HG03575 (cell line): ENCODE measurements at regions not wholly inside any gene's neighbourhood (a gene's known extent, or its start where the extent isn't known, plus 50 kb on each side); places are given as distances from the start of the nearest gene placed in this dataset.
"Not testable (repeated sequence)": the region's sequence is repeated elsewhere in the genome, so short reads cannot be mapped to it uniquely, and the experiment has no call there.

Experiments
- ATAC-seq: cut with Tn5 transposase; IDR thresholded peaks from one replicate; pipeline ENCODE4 v1.9.1; 2021; ENCODE audit not compliant: unreplicated experiment, insufficient number of reproducible peaks, low FRiP score; ENCODE audit errors: extremely low read depth

DNA sequence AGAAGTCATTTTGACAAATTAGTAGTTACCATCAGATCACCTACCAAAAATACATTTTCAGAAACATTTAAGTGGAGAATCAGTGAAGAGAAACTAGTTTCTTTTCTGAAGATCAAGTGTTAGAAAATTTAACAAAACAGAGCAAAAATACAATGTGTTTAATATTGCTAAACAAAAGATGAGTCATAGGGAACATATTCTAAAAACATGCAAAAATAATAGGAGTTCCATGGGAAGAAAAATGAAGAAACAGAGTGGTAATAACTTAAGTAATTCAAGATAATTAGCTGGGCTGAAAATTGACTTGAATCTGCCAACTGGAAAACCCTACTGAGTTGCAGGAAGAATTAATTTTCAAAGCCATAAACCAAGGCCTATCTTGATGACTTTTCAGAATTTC is 111.5 kb upstream of the KITLG start:
- ATAC-seq: no peak

DNA sequence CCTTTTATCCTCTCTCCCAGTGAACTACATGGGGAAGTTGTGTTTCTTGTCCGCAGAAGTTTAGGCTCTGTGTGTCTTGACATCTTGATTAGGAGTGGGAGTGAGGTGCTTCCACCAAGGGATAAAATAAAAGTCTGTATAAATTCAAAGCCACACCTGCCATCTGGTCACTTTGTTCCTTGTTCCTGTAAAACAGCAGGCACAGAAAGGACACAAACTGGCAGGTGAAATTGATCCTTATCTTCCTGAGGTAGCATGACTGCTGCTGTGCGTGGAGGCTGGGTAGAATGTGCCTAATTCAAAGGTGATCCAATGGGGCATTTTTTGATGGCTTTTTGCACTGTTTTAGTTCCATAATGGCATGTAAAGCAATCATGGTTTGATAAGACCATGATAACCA is 104.3 kb upstream of the KITLG start:
- no peak for ATAC-seq

DNA sequence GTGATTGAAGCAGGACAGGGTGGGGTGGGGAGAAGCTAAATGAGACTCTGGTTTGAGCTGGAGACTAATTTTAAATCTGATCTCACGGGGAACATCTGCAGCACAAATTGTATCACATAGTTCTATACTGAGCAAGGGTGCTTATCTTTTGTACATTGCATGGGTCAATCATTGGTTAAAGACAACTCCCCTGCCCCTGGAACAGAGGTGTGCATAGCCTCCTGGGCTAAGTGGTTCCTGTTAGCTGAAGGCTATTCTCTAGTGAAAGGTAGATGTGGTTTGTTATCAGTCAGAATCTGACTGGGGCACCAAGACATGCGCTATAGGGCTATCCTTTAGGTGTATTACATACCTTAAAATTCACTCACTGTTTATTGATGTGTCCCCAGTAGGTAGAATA is 103.9 kb upstream of the KITLG start:
- ATAC-seq: no peak

DNA sequence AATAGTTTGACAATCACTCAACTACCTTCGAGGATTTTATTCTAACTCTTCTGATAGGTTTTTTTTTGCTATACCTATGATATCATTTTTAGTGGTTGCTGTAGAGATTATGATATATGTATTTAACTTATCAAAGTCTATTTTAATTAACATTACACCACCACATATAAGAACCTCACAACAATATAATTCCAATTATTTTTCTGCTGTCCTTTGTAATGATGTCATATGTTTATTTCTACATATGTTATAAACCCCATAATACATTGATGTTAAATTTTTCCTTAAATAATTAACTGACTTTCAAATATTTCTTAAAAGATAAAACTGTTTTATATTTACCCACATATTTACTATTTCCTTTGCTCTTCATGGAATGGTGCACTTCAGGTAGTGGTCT is 103.4 kb upstream of the KITLG start:
- ATAC-seq: no peak

DNA sequence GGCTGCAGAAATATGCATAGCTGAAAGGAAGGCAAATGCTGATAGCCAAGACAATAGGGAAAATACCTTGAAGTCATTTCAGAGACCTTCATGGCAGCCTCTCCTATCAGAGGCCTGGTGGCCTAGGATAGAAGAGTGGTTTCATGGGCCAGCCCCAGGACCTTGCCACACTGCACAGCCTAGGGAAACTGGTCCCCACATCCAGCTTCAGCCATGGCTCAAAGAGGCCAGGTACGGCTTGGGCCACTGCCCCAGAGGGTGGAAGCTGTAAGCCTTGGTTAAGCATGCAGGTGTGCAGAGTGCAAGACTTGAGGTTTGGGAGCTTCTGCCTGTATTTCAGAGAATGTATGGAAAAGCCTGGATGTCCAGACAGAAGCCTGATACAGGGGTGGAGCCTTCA is 101.0 kb upstream of the KITLG start:
- ATAC-seq: no peak

DNA sequence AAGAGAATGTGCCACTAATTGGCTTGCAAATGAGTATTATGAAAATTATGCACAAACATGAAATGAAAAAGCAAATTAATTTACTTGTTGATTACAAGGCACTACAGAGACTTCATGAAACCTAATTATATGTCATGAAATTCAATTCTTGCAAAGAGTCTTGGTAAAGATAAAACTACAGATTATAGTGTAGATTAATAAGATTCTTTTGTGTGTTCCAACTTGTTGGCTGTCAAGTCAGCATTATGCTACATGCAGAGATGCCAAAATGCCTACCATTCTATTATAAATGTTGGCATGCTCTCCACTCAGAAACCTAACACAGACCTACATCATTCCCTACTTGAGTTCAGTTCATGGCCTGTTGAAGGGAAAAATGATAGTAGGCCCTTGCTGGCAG is 97.2 kb upstream of the KITLG start:
- no peak for ATAC-seq

DNA sequence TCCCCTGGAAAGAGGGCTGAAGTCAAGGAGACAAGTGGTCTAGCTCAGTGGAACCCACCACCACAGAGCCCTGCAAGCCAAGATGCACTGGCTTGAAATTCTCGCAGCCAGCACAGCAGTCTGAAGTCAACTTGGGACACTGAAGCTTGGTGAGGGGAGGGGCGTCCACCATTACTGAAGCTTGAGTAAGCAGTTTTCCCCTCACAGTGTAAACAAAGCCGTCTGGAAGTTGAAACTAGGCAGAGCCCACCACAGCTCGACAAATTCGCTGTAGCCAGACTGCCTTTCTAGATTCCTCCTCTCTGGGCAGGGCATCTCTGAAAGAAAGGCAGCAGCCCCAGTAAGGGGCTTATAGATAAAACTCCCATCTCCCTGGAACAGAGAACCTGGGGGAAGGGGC is 87.3 kb upstream of the KITLG start:
- ATAC-seq: not testable (repeated sequence)

DNA sequence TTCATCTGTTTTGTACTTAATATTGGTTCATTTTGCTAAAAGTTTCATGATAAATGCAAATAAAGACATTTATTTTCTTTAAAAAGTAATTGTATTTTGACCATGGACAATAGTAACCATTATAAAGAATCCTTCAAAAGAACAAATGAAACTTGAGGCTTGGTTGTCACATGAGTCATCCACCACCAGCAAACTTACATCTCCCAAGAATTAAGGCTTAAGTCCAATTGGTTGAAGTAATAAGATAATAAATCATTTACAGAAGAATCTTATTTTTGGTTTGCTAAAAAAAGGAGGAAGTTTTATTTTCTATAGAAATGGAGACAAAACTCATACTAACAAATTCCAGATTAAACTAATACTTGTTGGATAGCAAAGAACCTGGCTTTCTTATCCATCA is 84.8 kb upstream of the KITLG start:
- no peak for ATAC-seq

DNA sequence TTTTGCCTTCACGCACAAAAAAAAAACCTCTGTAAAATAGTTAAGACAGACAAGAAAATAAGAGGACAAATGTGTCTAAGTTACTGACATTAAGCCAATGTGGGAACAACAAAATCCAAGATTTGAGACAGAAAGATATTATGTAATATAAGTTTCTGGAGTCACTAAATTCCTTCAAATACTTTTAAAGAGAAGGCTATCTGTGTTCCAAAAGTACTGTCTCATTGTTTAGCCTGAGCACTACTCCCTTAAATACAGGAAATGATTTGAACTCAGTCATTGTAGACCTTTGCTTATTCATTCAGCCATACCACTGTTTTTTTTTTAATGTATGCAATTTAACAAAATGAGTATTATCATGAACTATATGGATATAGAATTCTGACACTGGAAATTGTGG is 82.7 kb upstream of the KITLG start:
- ATAC-seq: no peak

DNA sequence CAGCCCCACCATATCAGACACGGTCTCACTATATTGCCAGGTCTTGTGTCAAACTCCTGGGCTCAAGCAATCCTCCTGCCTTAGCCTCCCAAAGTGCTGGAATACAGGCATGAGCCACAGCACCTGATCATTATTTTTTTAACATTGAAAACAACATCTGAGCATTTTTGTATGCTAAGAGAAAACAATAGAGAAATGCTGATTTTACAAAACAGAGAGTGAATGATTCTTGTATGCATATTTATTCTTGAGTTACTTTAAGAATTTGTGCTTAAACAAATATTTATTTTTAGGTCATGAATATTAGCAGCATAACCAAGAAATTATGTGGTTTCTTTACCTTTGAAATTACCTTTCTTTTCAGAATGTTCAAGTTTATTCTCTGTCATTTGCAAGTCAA is 81.8 kb upstream of the KITLG start:
- ATAC-seq: no peak

DNA sequence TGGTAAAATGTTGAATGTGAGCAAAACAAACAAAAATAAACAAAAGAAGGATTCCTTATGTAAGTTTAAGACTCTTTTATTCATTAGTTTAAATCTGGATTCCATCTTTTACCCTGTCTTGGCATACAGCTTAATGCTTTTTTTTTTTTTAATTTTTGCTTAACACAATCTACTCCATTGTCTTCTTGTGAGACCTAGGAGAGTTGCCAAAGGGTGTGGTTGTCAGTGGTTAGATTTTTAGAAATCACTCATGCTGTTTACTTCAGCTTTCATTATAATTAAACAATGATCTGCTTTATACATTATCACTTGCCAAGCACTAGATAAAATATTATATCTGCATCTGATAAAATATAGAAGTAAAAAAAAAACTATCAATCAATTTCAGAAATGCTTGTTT is 77.7 kb upstream of the KITLG start:
- ATAC-seq: no peak

DNA sequence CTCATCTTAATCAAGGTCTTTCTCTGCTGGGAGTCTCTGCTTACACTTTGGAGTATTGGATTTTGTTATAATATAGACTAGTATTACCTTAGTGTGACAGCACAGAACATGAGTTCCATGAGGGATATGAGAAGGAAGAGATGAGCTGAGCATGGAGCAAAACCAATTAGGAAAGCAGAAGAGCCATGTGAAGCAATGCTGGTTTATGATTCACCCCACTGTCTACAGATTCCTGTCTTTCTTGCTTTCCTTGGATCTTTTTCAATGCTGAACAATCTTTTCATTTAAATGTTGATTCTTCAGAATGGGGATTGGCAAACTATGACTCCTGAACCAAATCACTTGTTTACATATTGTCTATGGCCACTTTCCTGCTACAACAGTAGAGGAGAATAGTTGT is 70.4 kb upstream of the KITLG start:
- no peak for ATAC-seq

DNA sequence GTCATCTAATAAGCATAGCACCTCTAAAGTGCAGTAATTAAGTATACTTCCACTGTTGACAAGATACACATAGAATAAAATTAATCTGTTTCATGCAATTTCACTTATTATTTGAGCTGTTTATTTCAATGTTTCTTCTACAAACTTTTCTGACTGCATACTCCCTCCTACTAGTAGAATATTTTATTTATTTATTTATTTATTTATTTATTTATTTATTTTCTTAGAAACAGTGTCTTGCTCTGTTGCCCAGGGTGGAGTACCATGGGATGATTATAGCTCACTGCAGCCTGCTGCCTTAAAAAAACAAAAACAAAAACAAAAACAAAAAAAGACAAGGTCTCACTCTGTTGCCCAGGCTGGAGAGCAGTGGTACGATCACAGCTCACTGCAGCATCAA is 68.4 kb upstream of the KITLG start:
- no peak for ATAC-seq

DNA sequence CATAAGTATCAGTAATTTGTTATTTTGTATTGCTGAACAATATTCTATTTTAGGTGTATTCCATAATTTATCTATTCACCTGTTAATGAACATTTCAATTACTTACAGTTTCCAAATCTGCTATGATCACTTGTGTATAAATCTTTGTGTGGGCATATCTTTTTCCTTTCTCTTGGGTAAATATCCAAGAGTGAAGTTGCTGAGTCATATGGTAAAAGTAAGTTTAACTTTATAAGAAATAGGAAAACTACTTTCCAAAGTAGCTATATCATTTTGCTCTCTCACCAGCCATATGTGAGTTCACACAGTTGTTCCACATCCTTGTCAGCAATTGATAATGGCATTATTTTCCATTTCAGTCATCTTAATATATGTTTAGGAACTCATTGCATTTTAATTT is 66.6 kb upstream of the KITLG start:
- ATAC-seq: no peak

DNA sequence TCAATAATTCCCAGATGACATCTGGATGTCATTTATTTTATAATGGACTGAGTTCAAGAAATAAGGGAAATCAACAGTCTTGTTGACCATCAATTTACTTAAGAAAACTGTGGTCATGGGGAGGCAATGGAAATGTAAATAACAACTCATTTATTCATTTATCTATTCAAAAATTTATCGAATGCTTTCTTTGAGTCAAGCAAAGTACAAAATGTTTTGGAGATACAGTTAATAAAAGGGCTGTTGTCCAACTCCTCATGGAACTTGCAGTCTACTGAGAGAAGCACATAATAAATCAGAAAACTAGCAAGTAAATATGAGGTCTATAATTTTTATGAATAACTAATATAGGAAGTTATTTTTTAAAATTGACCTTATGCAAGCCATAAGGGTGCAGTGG is 65.5 kb upstream of the KITLG start:
- no peak for ATAC-seq

DNA sequence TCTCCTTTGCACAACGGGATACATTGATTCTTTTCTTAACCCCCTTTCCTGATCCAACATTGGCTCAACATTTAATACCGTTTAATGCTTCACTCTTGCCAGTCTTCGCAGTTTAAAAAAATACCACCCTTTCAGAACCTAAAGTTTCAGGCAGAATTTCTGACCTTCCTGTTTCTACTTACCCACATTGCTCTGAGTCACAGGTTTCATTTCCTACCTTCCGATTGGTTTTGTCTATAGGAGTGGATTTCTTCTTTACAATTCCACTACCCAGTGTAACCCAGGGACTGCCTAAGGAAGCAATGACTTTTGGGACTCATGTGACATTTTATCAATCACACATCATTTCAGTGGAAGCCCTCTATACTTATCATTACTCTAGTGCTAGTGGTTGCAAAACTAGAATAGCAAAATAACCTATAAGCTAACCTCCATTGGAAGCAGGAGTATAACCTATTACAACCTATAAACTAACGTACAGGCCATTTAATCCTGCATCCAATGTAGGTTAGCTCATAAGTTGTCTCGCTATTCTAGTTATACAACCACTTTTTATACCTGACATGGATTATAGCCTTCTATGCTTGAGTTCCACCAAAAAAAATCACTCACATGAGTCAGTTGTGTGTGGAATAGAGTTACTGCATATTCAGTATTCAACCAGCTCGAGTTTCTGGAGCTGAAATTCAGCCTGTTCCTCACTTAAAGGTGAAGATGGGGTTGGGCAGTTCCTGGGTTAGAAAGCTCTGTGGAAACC is 64.9 kb upstream of the KITLG start:
- no peak for ATAC-seq

DNA sequence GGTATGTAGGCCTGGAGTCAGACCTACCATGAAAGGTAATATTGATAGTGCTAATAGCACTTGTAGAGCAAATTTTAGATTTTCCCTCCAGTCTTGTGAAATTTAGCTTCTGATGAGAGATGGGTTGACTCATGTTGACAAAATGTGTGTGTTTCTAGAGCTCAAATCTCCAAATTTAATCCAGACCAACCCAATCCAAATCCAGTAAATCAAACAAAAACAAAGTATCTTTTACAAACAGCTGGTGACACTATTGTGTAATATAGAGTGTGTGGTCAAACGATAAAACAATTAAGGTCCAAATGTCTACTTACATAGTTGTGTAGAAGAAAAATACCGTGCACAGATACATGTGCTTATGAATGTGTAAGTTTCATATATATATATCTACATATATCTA is 63.4 kb upstream of the KITLG start:
- no peak for ATAC-seq

DNA sequence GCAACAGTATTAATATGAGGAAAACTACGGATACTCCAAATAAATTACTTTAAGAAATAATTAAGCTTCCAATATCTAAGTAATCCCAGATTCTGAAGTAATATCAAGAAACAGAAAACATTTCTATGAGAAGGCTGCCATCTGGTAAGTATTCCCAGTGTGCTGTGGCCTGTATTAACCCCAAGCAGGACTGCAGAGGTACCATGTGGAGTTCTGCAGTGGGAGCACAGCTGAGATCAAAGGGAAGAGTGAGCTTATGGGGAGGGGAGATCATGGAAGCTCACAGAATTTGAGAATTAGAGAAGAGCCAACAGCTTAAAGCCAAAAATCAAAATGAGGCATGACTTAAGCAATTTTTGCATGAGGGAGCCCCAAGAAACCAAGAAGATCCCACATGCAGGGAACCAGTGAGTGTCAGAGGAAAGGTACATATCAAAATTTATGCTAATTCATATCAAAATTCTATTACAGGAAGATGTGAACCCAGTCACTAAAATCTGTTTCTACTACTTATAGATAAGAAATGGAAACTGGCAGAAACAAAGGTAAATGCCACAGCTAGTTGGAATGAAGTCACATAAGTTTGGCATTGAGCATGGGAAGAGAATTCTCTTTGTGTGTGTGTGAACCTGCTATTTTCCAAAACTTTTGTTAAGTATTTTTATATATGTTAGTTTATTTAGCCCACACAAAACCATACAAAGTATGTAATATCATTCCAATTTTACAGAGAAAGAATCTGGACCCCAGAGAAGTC is 62.6 kb upstream of the KITLG start:
- ATAC-seq: no peak

DNA sequence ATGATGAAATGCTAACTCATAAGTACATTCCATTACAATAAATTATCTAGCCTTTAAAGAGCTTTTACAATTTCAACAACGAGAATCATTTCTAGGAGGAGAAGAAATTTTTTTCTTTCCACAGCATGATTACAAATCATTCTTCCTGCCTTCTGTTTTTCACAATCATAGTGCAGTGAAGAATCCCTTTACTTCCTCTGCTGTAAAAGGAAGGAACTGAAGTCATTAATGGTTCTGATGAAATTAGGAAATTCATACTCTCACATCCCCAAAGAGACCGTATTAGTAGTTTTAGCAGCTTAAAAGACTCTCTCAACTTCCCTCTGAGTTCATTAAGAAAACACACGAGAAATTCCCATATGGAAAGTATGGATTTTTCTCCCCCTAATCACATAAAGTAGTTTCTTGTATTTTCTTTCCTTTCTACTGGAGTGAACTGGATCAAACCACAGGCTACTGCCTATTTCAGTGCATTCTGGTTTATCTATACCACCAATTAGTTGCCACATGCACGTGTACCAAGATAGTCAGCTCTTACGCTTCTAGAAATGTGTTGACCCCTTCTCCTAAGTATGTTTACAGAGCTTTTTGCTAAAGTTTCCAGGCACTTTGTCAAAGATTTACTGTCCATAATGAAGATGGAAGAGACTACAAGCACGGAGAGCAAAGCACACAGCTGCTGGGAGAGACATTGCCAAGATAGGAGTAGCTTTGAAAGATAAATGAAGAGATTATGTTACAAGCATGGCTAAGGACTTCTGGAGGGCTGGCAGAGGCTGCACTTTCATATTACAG is 58.9 kb upstream of the KITLG start:
- no peak for ATAC-seq

DNA sequence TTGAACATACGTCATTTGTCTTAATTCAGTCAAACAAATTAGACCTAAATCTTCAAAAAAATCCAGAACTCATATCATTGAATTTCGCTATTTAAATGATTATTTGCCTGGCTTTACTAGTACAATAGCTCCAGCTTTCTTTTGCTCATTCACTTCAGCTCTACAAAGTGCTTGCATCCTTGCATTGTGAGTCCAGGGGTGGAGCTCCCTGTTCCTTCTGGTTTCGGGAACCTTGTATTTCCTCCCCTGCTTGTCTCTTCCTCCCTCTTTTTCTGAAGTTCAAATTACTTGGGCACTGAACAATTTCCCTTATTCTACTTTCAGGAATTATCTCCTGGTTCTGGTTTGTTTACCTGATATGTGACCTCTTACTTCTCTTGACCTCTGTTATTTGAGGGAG is 58.1 kb upstream of the KITLG start:
- ATAC-seq: no peak
